ENCODE measurements at regions not wholly inside any gene's neighbourhood (a gene's known extent, or its start where the extent isn't known, plus 50 kb on each side); places are given as distances from the start of the nearest gene placed in this dataset.

GRCh38 chr5:133744051-133744959, 132.0 kb upstream of the FSTL4 start:
- Histone ChIP-seq H3K36me3 (ENCODE audit: control insufficient read depth, low read length) (no peaks in the 10 kb centered on the region), H3F3A (ENCODE audit: control insufficient read depth, insufficient read depth) (no peaks in the 10 kb centered on the region), H3K27ac (ENCODE audit: low read depth, low read length) (no peak overlapping the region), H3K27me3 (ENCODE audit: control insufficient read depth, low read length) (no peaks in the 10 kb centered on the region), H3K4me1 (ENCODE audit: control insufficient read depth, low read length) (peaks cover 12% of the 10 kb centered on the region), H3K4me3 (ENCODE audit: low read length) (no peak overlapping the region), H3K4me2 (ENCODE audit: low read length) (no peak overlapping the region), H3K79me2 (ENCODE audit: control insufficient read depth, low read length) (no peaks in the 10 kb centered on the region), H3K9me2 (replicated peaks; ENCODE audit: control insufficient read depth, low read length) (no peaks in the 10 kb centered on the region), H3K9me3 (ENCODE audit: control insufficient read depth, insufficient read depth, low read length) (no peaks in the 10 kb centered on the region), H4K20me1 (ENCODE audit: control insufficient read depth, insufficient read depth, low read depth, low read length) (no peaks in the 10 kb centered on the region)
- TF ChIP-seq EZH2phosphoT487 (IDR thresholded peaks at IDR 0.05; ENCODE audit: borderline replicate concordance, low read length) (no peak), CTCF (IDR thresholded peaks at IDR 0.05; ENCODE audit: low read depth, low read length, poor library complexity, severe bottlenecking) (no peak)

GRCh38 chr5:133742431-133742988, 130.2 kb upstream of the FSTL4 start:
- peaks cover 12% of the 10 kb centered on the region for H3K4me1 ChIP-seq (ENCODE audit: control insufficient read depth, low read length)
- H3K27me3 ChIP-seq (ENCODE audit: control insufficient read depth, low read length), result no peaks in the 10 kb centered on the region
- H3F3A ChIP-seq (ENCODE audit: control insufficient read depth, insufficient read depth), result no peaks in the 10 kb centered on the region
- peak overlapping the region; percentile 25 for H3K4me2 ChIP-seq (ENCODE audit: low read length)
- H3K4me3 ChIP-seq (ENCODE audit: low read length), result no peak overlapping the region
- H3K79me2 ChIP-seq (ENCODE audit: control insufficient read depth, low read length), result no peaks in the 10 kb centered on the region
- no peaks in the 10 kb centered on the region for H3K36me3 ChIP-seq (ENCODE audit: control insufficient read depth, low read length)
- no peaks in the 10 kb centered on the region for H3K9me3 ChIP-seq (ENCODE audit: control insufficient read depth, insufficient read depth, low read length)
- H3K27ac ChIP-seq (ENCODE audit: low read depth, low read length), result no peak overlapping the region
- no peaks in the 10 kb centered on the region for H3K9me2 ChIP-seq (replicated peaks; ENCODE audit: control insufficient read depth, low read length)
- no peaks in the 10 kb centered on the region for H4K20me1 ChIP-seq (ENCODE audit: control insufficient read depth, insufficient read depth, low read depth, low read length)
- TF ChIP-seq CTCF (IDR thresholded peaks at IDR 0.05; ENCODE audit: low read depth, low read length, poor library complexity, severe bottlenecking), result no peak
- TF ChIP-seq EZH2phosphoT487 (IDR thresholded peaks at IDR 0.05; ENCODE audit: borderline replicate concordance, low read length), result no peak

- peaks cover 12% of the 10 kb centered on the region for H3K4me1 ChIP-seq (ENCODE audit: control insufficient read depth, low read length)
- H4K20me1 ChIP-seq (ENCODE audit: control insufficient read depth, insufficient read depth, low read depth, low read length), result no peaks in the 10 kb centered on the region
- H3K4me2 ChIP-seq (ENCODE audit: low read length), result peak overlapping the region; percentile 25
- H3F3A ChIP-seq (ENCODE audit: control insufficient read depth, insufficient read depth), result no peaks in the 10 kb centered on the region
- H3K79me2 ChIP-seq (ENCODE audit: control insufficient read depth, low read length), result no peaks in the 10 kb centered on the region
- no peaks in the 10 kb centered on the region for H3K9me2 ChIP-seq (replicated peaks; ENCODE audit: control insufficient read depth, low read length)
- no peak overlapping the region for H3K4me3 ChIP-seq (ENCODE audit: low read length)
- no peak overlapping the region for H3K27ac ChIP-seq (ENCODE audit: low read depth, low read length)
- H3K36me3 ChIP-seq (ENCODE audit: control insufficient read depth, low read length), result no peaks in the 10 kb centered on the region
- H3K27me3 ChIP-seq (ENCODE audit: control insufficient read depth, low read length), result no peaks in the 10 kb centered on the region
- no peak for TF ChIP-seq CTCF (IDR thresholded peaks at IDR 0.05; ENCODE audit: low read depth, low read length, poor library complexity, severe bottlenecking)
- no peak for TF ChIP-seq EZH2phosphoT487 (IDR thresholded peaks at IDR 0.05; ENCODE audit: borderline replicate concordance, low read length)
- no peaks in the 10 kb centered on the region for H3K9me3 ChIP-seq (ENCODE audit: control insufficient read depth, insufficient read depth, low read length)
Observed at GRCh38 chr5:133741818-133742355, 129.5 kb upstream of the FSTL4 start.
